Lung (tissue), 11 donors: ENCODE measurements at regions not wholly inside any gene's neighbourhood (a gene's known extent, or its start where the extent isn't known, plus 50 kb on each side); places are given as distances from the start of the nearest gene placed in this dataset.

Experiments used
- ATAC-seq: fragments of 200-7000 bp; cut with Tn5 transposase; one replicate; pipeline ENCODE4 v1.9.1; 2020; ENCODE audit warnings: moderate number of reproducible peaks; ENCODE audit not compliant: insufficient read depth, low FRiP score
- DNase-seq, 3 donors: peaks; one replicate each; pipeline ENCODE4 v3.0.0-alpha.2; 2013 to 2017
- H3K27ac ChIP-seq, 2 donors: one replicate each; pipeline ENCODE4 v1.5.1; 2013; ENCODE audit warnings: mild to moderate bottlenecking in 2 of 2, moderate library complexity in 2 of 2, control low read depth in 1 of 2, inconsistent platforms in 1 of 2, low read depth in 1 of 2, low read length in 1 of 2
- H3K27me3 ChIP-seq, 3 donors: one replicate each; pipeline ENCODE4 v1.5.1; 2013; ENCODE audit warnings: low read length in 2 of 3; ENCODE audit not compliant: control insufficient read depth in 3 of 3, insufficient read depth in 3 of 3
- H3K36me3 ChIP-seq, 4 donors: one replicate each; pipeline ENCODE4 v1.5.1; 2013; ENCODE audit warnings: low read length in 4 of 4, mild to moderate bottlenecking in 1 of 4, moderate library complexity in 1 of 4; ENCODE audit not compliant: control insufficient read depth in 4 of 4, insufficient read depth in 4 of 4
- H3K4me1 ChIP-seq, 5 donors: one replicate each; pipeline ENCODE4 v1.5.1; 2013; ENCODE audit warnings: low read length in 5 of 5, mild to moderate bottlenecking in 2 of 5, moderate library complexity in 1 of 5; ENCODE audit not compliant: control insufficient read depth in 5 of 5, insufficient read depth in 5 of 5
- H3K4me3 ChIP-seq: one replicate; pipeline ENCODE4 v1.5.1; 2013; ENCODE audit warnings: mild to moderate bottlenecking, control low read depth, moderate library complexity
- H3K9ac ChIP-seq, 2 donors: one replicate each; pipeline ENCODE4 v1.5.1; 2013; ENCODE audit warnings: low read length in 2 of 2, control low read depth in 1 of 2; ENCODE audit not compliant: insufficient read depth in 1 of 2
- H3K9me3 ChIP-seq, 4 donors: one replicate each; pipeline ENCODE4 v1.5.1; 2013; ENCODE audit warnings: low read length in 3 of 4, mild to moderate bottlenecking in 1 of 4, moderate library complexity in 1 of 4; ENCODE audit not compliant: control insufficient read depth in 4 of 4, insufficient read depth in 3 of 4
- CTCF ChIP-seq: IDR thresholded peaks from 2 replicates; pipeline ENCODE4 v1.5.1; 2012; ENCODE audit warnings: mild to moderate bottlenecking; ENCODE audit errors: control extremely low read depth, extremely low read depth
- WGBS, 2 donors: extraction: QIAGEN DNeasy Blood & Tissue Kit; methylation state at CpG; one replicate each; pipeline ENCODE4 v1.1.7; 2013; 5-methylcytosine and 5-hydroxymethylcytosine counted together
- donor health status: control.
- donor health status: control.
- donor health status: Bipolar disorder and iron deficiency.
- donor health status: healthy.
- donor health status: DM: yes; HTN: yes; CAD: no.

- Histone ChIP-seq H3K4me3 (no peak overlapping the region), H3K27me3 (peaks cover 0 to 4% (median 3%) of the 10 kb centered on the region in 3 donors), H3K27ac (no peak overlapping the region), H3K4me1 (no peaks in the 10 kb centered on the region), H3K36me3 (no peaks in the 10 kb centered on the region), H3K9me3 (no peaks in the 10 kb centered on the region), H3K9ac (no peak overlapping the region)
- TF ChIP-seq CTCF, result no peak
- WGBS, 2 donors, result 60 to 78% methylated on average over 4 of the region's 4 CpGs
- DNase-seq (no peak), ATAC-seq (no peak)
Measured at GRCh38 chr20:56783826-56784225, 154.7 kb downstream of the TFAP2C start.

GRCh38 chr20:56786503-56786902 is 157.4 kb downstream of the TFAP2C start:
- no peak overlapping the region for H3K27ac ChIP-seq
- peaks cover 0 to 1% (median 0%) of the 10 kb centered on the region in 5 donors for H3K4me1 ChIP-seq
- no peaks in the 10 kb centered on the region for H3K36me3 ChIP-seq
- no peaks in the 10 kb centered on the region for H3K9me3 ChIP-seq
- ATAC-seq (no peak), DNase-seq (no peak)
- no peak for TF ChIP-seq CTCF
- H3K9ac ChIP-seq, result no peak overlapping the region
- 62 to 71% methylated on average over 5 of the region's 5 CpGs for WGBS, 2 donors
- peaks cover 0 to 4% (median 3%) of the 10 kb centered on the region in 3 donors for H3K27me3 ChIP-seq
- no peak overlapping the region for H3K4me3 ChIP-seq

- TF ChIP-seq CTCF, result no peak
- Histone ChIP-seq H3K4me1 (peaks cover 0 to 1% (median 0%) of the 10 kb centered on the region in 5 donors), H3K9me3 (peaks cover 0 to 3% (median 0%) of the 10 kb centered on the region in 4 donors), H3K4me3 (no peak overlapping the region), H3K27me3 (peaks cover 0 to 3% (median 0%) of the 10 kb centered on the region in 3 donors), H3K9ac (no peak overlapping the region), H3K27ac (no peak overlapping the region), H3K36me3 (no peaks in the 10 kb centered on the region)
- peak in 2 of 3 donors; percentile 12 to 40 for DNase-seq
- peak; percentile 49 for ATAC-seq
- WGBS, 2 donors, result 65 to 84% methylated on average over 7 of the region's 7 CpGs
Measured at GRCh38 chr20:56788041-56788670, 159.1 kb downstream of the TFAP2C start.
